Hippocampal formation (tissue), 2 donors: ENCODE measurements at regions not wholly inside any gene's neighbourhood (a gene's known extent, or its start where the extent isn't known, plus 50 kb on each side); places are given as distances from the start of the nearest gene placed in this dataset.

Experiments
- DNase-seq, 2 donors: peaks; one replicate each; lab custom pipeline; 2025; lab: John Stamatoyannopoulos, UW

GRCh38 chr6:105966481-105966880 lies 119.7 kb upstream of the PRDM1 start:
- no peak for DNase-seq

- DNase-seq, result no peak
These were observed 121.0 kb upstream of the PRDM1 start for GRCh38 chr6:105964979-105965760.

GRCh38 chr6:105954148-105954547 lies 132.0 kb upstream of the PRDM1 start:
- no peak for DNase-seq

GRCh38 chr6:105952772-105953690 lies 133.1 kb upstream of the PRDM1 start:
- DNase-seq, result no peak

GRCh38 chr6:105952326-105952725 lies 133.8 kb upstream of the PRDM1 start:
- no peak for DNase-seq

- DNase-seq, result no peak
These were observed 134.8 kb upstream of the PRDM1 start for GRCh38 chr6:105951322-105951721.

- no peak for DNase-seq
These were observed 136.3 kb upstream of the PRDM1 start for GRCh38 chr6:105949869-105950268.

- DNase-seq, result no peak
These were observed 142.6 kb upstream of the PRDM1 start for GRCh38 chr6:105943514-105943913.

GRCh38 chr6:105941621-105942412 lies 144.3 kb upstream of the PRDM1 start:
- no peak for DNase-seq

- DNase-seq, result no peak
These were observed 145.1 kb upstream of the PRDM1 start for GRCh38 chr6:105940990-105941389.

- DNase-seq, result no peak
These were observed 149.2 kb upstream of the PRDM1 start for GRCh38 chr6:105936972-105937371.

- no peak for DNase-seq
These were observed 150.7 kb upstream of the PRDM1 start for GRCh38 chr6:105935416-105935815.

- DNase-seq, result no peak
These were observed 151.4 kb upstream of the PRDM1 start for GRCh38 chr6:105934708-105935107.

- no peak for DNase-seq
These were observed 153.7 kb upstream of the PRDM1 start for GRCh38 chr6:105932440-105932839.

GRCh38 chr6:105929626-105930025 lies 156.5 kb upstream of the PRDM1 start:
- no peak for DNase-seq

- DNase-seq, result no peak
These were observed 159.8 kb upstream of the PRDM1 start for GRCh38 chr6:105926318-105926717.

- DNase-seq, result no peak
These were observed 160.4 kb upstream of the PRDM1 start for GRCh38 chr6:105925706-105926105.

- no peak for DNase-seq
These were observed 164.4 kb upstream of the PRDM1 start for GRCh38 chr6:105921781-105922180.

GRCh38 chr6:105920071-105920470 lies 166.1 kb upstream of the PRDM1 start:
- DNase-seq, result no peak

GRCh38 chr6:105917038-105917695 lies 169.0 kb upstream of the PRDM1 start:
- peak in 1 of 2 donors; percentile 28 for DNase-seq

GRCh38 chr6:105911106-105911629 lies 175.0 kb upstream of the PRDM1 start:
- no peak for DNase-seq
